ENCODE measurements at regions not wholly inside any gene's neighbourhood (a gene's known extent, or its start where the extent isn't known, plus 50 kb on each side); places are given as distances from the start of the nearest gene placed in this dataset.
"Not testable (repeated sequence)": the region's sequence is repeated elsewhere in the genome, so short reads cannot be mapped to it uniquely, and the experiment has no call there.

DNA sequence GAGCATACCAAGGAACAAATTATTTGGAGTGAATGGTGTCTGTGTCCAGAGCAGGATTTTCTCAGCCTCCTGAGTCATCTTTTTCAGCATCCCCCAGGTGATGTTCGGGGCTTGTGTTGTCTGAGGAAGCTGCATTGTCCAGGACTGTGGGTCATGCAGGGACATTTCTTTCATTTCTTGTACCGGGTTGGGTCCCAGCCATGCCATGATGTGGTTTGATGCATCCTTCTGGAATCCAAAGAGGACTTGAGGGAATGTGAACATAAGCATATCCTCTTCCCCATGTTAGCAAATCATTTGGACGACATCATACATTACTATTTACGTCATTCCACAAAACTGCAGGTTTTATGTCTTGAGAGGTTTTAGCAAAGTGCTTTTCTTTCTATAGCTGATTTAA is 797.8 kb downstream of the CCDC85A start:
- TF ChIP-seq, protein P1, sequence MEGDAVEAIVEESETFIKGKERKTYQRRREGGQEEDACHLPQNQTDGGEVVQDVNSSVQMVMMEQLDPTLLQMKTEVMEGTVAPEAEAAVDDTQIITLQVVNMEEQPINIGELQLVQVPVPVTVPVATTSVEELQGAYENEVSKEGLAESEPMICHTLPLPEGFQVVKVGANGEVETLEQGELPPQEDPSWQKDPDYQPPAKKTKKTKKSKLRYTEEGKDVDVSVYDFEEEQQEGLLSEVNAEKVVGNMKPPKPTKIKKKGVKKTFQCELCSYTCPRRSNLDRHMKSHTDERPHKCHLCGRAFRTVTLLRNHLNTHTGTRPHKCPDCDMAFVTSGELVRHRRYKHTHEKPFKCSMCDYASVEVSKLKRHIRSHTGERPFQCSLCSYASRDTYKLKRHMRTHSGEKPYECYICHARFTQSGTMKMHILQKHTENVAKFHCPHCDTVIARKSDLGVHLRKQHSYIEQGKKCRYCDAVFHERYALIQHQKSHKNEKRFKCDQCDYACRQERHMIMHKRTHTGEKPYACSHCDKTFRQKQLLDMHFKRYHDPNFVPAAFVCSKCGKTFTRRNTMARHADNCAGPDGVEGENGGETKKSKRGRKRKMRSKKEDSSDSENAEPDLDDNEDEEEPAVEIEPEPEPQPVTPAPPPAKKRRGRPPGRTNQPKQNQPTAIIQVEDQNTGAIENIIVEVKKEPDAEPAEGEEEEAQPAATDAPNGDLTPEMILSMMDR (IDR thresholded peaks at IDR 0.05; ENCODE audit: borderline replicate concordance, insufficient read depth, low read depth, low read length), result no peak

DNA sequence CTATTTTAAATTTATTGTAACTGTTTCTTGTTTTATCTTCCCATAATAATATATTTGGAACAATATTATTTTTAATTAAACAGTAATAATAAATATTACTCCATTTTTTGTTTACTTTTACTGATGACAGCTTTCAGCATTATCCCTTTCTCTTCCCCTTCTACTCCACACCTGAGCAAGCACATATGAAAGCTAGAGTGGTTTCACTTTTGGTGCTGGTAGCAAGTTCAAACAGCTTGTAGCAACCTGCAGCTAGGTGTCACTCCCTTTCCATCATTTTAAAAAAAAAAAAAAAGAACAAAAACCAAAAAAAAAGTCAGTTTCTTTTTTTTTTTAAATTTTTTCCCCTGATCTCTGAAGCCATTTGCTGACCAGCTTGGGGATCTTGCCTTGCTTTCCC is 801.8 kb downstream of the CCDC85A start:
- TF ChIP-seq, protein P1 (IDR thresholded peaks at IDR 0.05; ENCODE audit: borderline replicate concordance, insufficient read depth, low read depth, low read length), result no peak
- no peak overlapping the region for H3K4me3 ChIP-seq (ENCODE audit: low read depth, low read length)

More for the DNA sequence above, 797.8 kb downstream of the CCDC85A start:
- no peak overlapping the region for H3K4me3 ChIP-seq (ENCODE audit: low read depth, low read length)

DNA sequence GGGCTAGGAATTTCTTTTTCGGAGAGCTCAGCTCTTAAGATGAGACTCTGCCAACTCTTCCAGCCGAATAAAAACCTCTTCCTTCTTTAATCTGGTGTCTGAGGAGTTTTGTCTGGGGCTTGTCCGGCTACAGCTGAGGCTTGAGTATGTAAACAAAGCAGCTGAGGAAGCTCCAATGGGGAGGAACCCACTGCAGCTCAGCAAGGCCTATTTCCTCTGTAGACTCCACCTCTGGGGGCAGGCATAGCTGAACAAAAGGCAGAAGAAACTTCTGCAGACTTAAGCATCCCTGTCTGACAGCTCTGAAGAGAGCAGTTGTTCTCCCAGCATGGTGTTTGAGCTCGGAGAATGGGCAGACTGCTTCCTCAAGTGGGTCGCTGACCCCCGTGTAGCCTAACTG is 838.7 kb downstream of the CCDC85A start:
- H3K4me3 ChIP-seq (ENCODE audit: low read depth, low read length), result no peak overlapping the region
- TF ChIP-seq, protein P1 (IDR thresholded peaks at IDR 0.05; ENCODE audit: borderline replicate concordance, insufficient read depth, low read depth, low read length), result no peak

DNA sequence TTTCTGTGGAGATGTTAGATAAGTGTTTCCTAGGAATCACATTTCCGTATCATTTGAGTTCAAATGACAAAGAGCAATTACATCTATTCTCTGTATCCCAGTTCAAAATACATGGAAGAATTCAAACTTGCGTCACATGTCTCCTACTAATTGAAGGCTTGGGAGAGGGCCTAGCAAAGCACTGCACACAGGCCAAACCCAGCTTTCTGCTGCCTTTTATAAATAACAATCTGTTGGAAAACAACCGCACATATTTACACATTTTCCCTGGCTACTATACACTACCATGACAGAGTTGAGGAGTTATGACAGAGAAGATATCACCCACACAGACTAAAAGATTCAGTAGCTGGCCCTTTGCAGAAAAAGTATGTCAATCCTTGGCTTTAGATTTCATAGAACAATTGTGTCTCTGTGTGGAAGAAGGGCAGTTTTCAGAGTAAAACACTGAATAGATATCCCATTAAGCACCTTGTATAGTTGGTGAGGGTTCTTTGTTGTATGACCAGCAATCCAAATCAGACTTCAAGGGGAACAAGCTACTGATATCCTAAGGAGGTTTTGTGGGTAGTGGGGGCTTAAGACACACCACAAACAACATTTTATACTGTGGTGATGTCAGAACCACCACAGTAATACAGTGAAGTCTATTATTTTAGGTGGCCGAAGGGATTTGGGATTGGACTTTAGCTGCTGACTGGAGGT is 861.3 kb downstream of the CCDC85A start:
- no peak overlapping the region for H3K4me3 ChIP-seq (ENCODE audit: low read depth, low read length)
- TF ChIP-seq, protein P1 (IDR thresholded peaks at IDR 0.05; ENCODE audit: borderline replicate concordance, insufficient read depth, low read depth, low read length), result no peak

DNA sequence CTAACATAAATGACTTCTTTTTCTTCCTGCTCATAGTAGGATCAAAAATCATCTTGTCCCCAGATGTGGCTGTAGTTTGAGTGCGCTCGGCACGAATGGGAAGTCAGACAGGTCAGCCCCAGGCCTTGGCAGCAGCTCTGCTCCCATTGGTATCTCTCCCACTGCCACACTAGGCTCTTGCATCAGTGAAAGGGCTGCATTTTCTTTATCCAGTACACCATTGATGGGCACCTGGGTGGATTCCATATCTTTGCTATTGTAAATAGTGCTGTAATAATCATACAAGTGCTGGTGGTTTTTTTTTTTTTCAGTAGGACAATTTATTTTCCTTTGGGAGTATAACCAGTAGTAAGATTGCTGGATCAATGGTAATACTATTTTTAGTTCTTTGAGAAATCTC is 865.5 kb downstream of the CCDC85A start:
- H3K4me3 ChIP-seq (ENCODE audit: low read depth, low read length), result no peak overlapping the region
- TF ChIP-seq, protein P1 (IDR thresholded peaks at IDR 0.05; ENCODE audit: borderline replicate concordance, insufficient read depth, low read depth, low read length), result no peak

DNA sequence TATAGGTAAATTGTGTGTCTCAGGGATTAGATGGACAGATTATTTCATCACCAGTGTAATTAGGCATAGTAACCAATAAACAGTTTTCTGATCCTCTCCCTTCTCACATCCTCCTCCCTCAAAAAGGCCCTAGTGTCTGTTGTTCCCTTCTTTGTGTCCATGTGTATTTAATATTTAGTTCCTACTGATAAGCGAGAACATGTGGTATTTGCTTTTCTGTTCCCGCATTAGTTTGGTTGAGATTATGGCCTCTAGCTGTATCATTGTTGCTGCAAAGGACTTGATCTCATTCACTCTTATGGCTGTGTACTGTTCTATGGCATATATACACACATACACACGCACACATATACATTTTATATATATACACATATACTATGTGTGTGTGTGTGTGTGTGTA is 866.2 kb downstream of the CCDC85A start:
- TF ChIP-seq, protein P1 (IDR thresholded peaks at IDR 0.05; ENCODE audit: borderline replicate concordance, insufficient read depth, low read depth, low read length), result no peak
- no peak overlapping the region for H3K4me3 ChIP-seq (ENCODE audit: low read depth, low read length)

DNA sequence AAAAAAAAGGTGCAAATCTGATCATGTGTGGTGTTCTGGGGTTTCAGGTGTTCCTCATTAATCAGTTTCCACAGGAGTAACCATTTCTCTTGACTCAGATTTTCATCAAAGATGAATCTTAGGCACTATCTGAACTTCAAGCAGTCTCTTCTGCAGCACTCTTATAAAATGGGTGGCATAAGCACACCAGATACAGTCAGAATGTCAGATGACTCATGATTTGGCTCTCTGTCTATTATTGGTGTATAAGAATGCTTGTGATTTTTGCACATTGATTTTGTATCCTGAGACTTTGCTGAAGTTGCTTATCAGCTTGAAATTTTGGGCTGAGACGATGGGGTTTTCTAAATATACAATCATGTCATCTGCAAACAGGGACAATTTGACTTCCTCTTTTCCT is 882.5 kb downstream of the CCDC85A start:
- not testable (repeated sequence) for H3K4me3 ChIP-seq (ENCODE audit: low read depth, low read length)

All from GM12875 (cell line).